Activated CD8-positive, alpha-beta T cell treated with anti-CD3 and anti-CD28 coated beads for 36 hours (primary cell): ENCODE measurements at regions not wholly inside any gene's neighbourhood (a gene's known extent, or its start where the extent isn't known, plus 50 kb on each side); places are given as distances from the start of the nearest gene placed in this dataset.

ENCODE experiments used
- ATAC-seq: fragments of 200-7000 bp; cut with Tn5 transposase; one replicate; pipeline ENCODE4 v1.10.0; 2021; ENCODE audit warnings: mild to moderate bottlenecking, moderate library complexity
- CTCF ChIA-PET: fragments of 350-600 bp; sonication (Branson Sonifier 250); formaldehyde crosslinking; loops from one replicate; lab custom pipeline; 2021; ENCODE audit warnings: antibody characterized with exemption; lab: Charles Lee
- POLR2A ChIA-PET: fragments of 350-600 bp; sonication (Branson Sonifier 250); formaldehyde crosslinking; loops from one replicate; lab custom pipeline; 2021; ENCODE audit warnings: antibody characterized with exemption; lab: Charles Lee
- DNase-seq: peaks from one replicate; pipeline ENCODE4 v3.0.0-alpha.2; 2020
- H3K27ac Mint-ChIP-seq: one replicate; pipeline ENCODE4 v1.8.0; 2021; ENCODE audit warnings: mild to moderate bottlenecking, mixed read lengths
- H3K27me3 Mint-ChIP-seq: one replicate; pipeline ENCODE4 v1.8.0; 2021; ENCODE audit warnings: mixed read lengths
- H3K36me3 Mint-ChIP-seq: one replicate; pipeline ENCODE4 v1.8.0; 2021; ENCODE audit warnings: low read depth, mixed read lengths
- H3K4me1 Mint-ChIP-seq: one replicate; pipeline ENCODE4 v1.8.0; 2021; ENCODE audit warnings: low read depth, mixed read lengths
- H3K4me3 Mint-ChIP-seq: one replicate; pipeline ENCODE4 v1.8.0; 2021; ENCODE audit warnings: mild to moderate bottlenecking, moderate library complexity, mixed read lengths
- H3K9me3 Mint-ChIP-seq: one replicate; pipeline ENCODE4 v1.8.0; 2021; ENCODE audit warnings: mixed read lengths
- CTCF ChIP-seq: fragments of 200-600 bp; IDR thresholded peaks from one replicate; pipeline ENCODE4 v1.8.0; 2022; ENCODE audit warnings: antibody characterized with exemption, mild to moderate bottlenecking
- intact Hi-C: fragments of 100-400 bp; cut with micrococcal nuclease; formaldehyde crosslinking; loops from one replicate; pipeline ENCODE4 v1.10.0; 2022

GRCh38 chr6:95767897-95768463 lies 190.6 kb downstream of the MANEA start:
- ChIA-PET CTCF (no interaction called here), POLR2A (no interaction called here)
- Mint-ChIP-seq H3K4me1 (no peaks in the 10 kb centered on the region), H3K27ac (no peak overlapping the region), H3K36me3 (no peaks in the 10 kb centered on the region), H3K4me3 (no peak overlapping the region), H3K27me3 (no peaks in the 10 kb centered on the region), H3K9me3 (no peaks in the 10 kb centered on the region)
- no peak for DNase-seq
- no peak for ATAC-seq
- intact Hi-C loops = no loop called here
- TF ChIP-seq CTCF = no peak

GRCh38 chr6:95768539-95768938 lies 191.2 kb downstream of the MANEA start:
- no peak overlapping the region for H3K27ac Mint-ChIP-seq
- no peak for TF ChIP-seq CTCF
- H3K9me3 Mint-ChIP-seq = no peaks in the 10 kb centered on the region
- H3K36me3 Mint-ChIP-seq = no peaks in the 10 kb centered on the region
- no peaks in the 10 kb centered on the region for H3K27me3 Mint-ChIP-seq
- H3K4me3 Mint-ChIP-seq = no peak overlapping the region
- ATAC-seq (no peak), DNase-seq (no peak)
- POLR2A ChIA-PET = no interaction called here
- CTCF ChIA-PET = no interaction called here
- no peaks in the 10 kb centered on the region for H3K4me1 Mint-ChIP-seq
- intact Hi-C loops = no loop called here

- ATAC-seq = no peak
- H3K4me1 Mint-ChIP-seq = no peaks in the 10 kb centered on the region
- no peak for TF ChIP-seq CTCF
- H3K27ac Mint-ChIP-seq = no peak overlapping the region
- CTCF ChIA-PET = no interaction called here
- H3K4me3 Mint-ChIP-seq = no peak overlapping the region
- H3K27me3 Mint-ChIP-seq = no peaks in the 10 kb centered on the region
- POLR2A ChIA-PET = no interaction called here
- no peaks in the 10 kb centered on the region for H3K36me3 Mint-ChIP-seq
- DNase-seq = no peak
- H3K9me3 Mint-ChIP-seq = no peaks in the 10 kb centered on the region
- intact Hi-C loops = no loop called here
These were observed 200.0 kb downstream of the MANEA start for GRCh38 chr6:95777338-95777737.

GRCh38 chr6:95780037-95780436 lies 202.7 kb downstream of the MANEA start:
- Mint-ChIP-seq H3K27ac (no peak overlapping the region), H3K4me1 (no peaks in the 10 kb centered on the region), H3K4me3 (no peak overlapping the region), H3K36me3 (no peaks in the 10 kb centered on the region), H3K27me3 (no peaks in the 10 kb centered on the region), H3K9me3 (no peaks in the 10 kb centered on the region)
- ATAC-seq (no peak), DNase-seq (no peak)
- intact Hi-C loops = no loop called here
- TF ChIP-seq CTCF = no peak
- ChIA-PET POLR2A (no interaction called here), CTCF (no interaction called here)

GRCh38 chr6:95784019-95784418 lies 206.7 kb downstream of the MANEA start:
- TF ChIP-seq CTCF = no peak
- ATAC-seq = no peak
- ChIA-PET POLR2A (no interaction called here), CTCF (no interaction called here)
- H3K4me1 Mint-ChIP-seq = no peaks in the 10 kb centered on the region
- no peaks in the 10 kb centered on the region for H3K36me3 Mint-ChIP-seq
- H3K27ac Mint-ChIP-seq = no peak overlapping the region
- H3K9me3 Mint-ChIP-seq = no peaks in the 10 kb centered on the region
- DNase-seq = no peak
- intact Hi-C loops = no loop called here
- no peaks in the 10 kb centered on the region for H3K27me3 Mint-ChIP-seq
- H3K4me3 Mint-ChIP-seq = no peak overlapping the region
